Keratinocyte (primary cell): ENCODE measurements at regions not wholly inside any gene's neighbourhood (a gene's known extent, or its start where the extent isn't known, plus 50 kb on each side); places are given as distances from the start of the nearest gene placed in this dataset.

Source experiments
- DNase-seq: peaks from one replicate; pipeline ENCODE4 v3.0.0-alpha.2; 2011; ENCODE audit warnings: low read depth, missing footprints, low spot score
- FAIRE-seq: peaks from 2 replicates; lab custom pipeline; 2011; peaks lifted over from hg19 to GRCh38; lab: Jason Lieb, UNC
- H2AFZ ChIP-seq: 2 replicates; pipeline ENCODE4 v1.6.0; 2012; ENCODE audit warnings: low read length, control low read depth, inconsistent platforms; ENCODE audit not compliant: control insufficient read depth
- H3K27ac ChIP-seq: 2 replicates; pipeline ENCODE4 v1.5.1; 2011; ENCODE audit warnings: low read length; ENCODE audit not compliant: control insufficient read depth, insufficient read depth
- H3K27me3 ChIP-seq: 3 replicates; pipeline ENCODE4 v1.6.0; 2011; ENCODE audit warnings: low read length; ENCODE audit not compliant: control insufficient read depth, insufficient read depth; ENCODE audit errors: extremely low read depth
- H3K36me3 ChIP-seq, 2 experiments: 2 replicates in 1 of 2; 3 replicates in 1 of 2; pipeline ENCODE4 v1.5.1; 2011; ENCODE audit warnings: low read length in 2 of 2, mild to moderate bottlenecking in 1 of 2; ENCODE audit not compliant: control insufficient read depth in 2 of 2, insufficient read depth in 2 of 2; ENCODE audit errors: extremely low read depth in 1 of 2
- H3K4me1 ChIP-seq: 3 replicates; pipeline ENCODE4 v1.5.1; 2011; ENCODE audit warnings: low read length; ENCODE audit not compliant: control insufficient read depth, insufficient read depth; ENCODE audit errors: extremely low read depth
- H3K4me2 ChIP-seq: 3 replicates; pipeline ENCODE4 v1.6.0; 2011; ENCODE audit warnings: low read depth, low read length; ENCODE audit not compliant: control insufficient read depth, insufficient read depth; ENCODE audit errors: extremely low read depth
- H3K4me3 ChIP-seq, 3 experiments: fragments of 200-600 bp in 1 of 3; sonication (generic) in 1 of 3; 2 replicates in 2 of 3; 3 replicates in 1 of 3; pipeline ENCODE4 v1.5.1; 2011 to 2016; ENCODE audit warnings: low read length in 3 of 3, mild to moderate bottlenecking in 3 of 3, control low read depth in 2 of 3, inconsistent platforms in 1 of 3, low read depth in 1 of 3, mixed read lengths in 1 of 3, mixed run types in 1 of 3, moderate library complexity in 1 of 3; ENCODE audit not compliant: control insufficient read depth in 2 of 3, insufficient read depth in 2 of 3; ENCODE audit errors: extremely low read depth in 1 of 3
- H3K79me2 ChIP-seq: 2 replicates; pipeline ENCODE4 v1.6.0; 2012; ENCODE audit warnings: low read length; ENCODE audit not compliant: control insufficient read depth, insufficient read depth
- H3K9ac ChIP-seq: 3 replicates; pipeline ENCODE4 v1.6.0; 2011; ENCODE audit warnings: low read length; ENCODE audit not compliant: control insufficient read depth, insufficient read depth; ENCODE audit errors: extremely low read depth
- H3K9me1 ChIP-seq: 3 replicates; pipeline ENCODE4 v1.6.0; 2011; ENCODE audit warnings: low read length; ENCODE audit not compliant: control insufficient read depth, insufficient read depth; ENCODE audit errors: extremely low read depth
- H3K9me3 ChIP-seq: 2 replicates; pipeline ENCODE4 v1.5.1; 2012; ENCODE audit warnings: low read depth, low read length; ENCODE audit not compliant: control insufficient read depth
- H4K20me1 ChIP-seq: 3 replicates; pipeline ENCODE4 v1.6.0; 2011; ENCODE audit warnings: low read length; ENCODE audit not compliant: control insufficient read depth, insufficient read depth; ENCODE audit errors: extremely low read depth
- CTCF ChIP-seq, 3 experiments: IDR thresholded peaks in 1 of 3; conservative IDR thresholded peaks in 1 of 3; optimal IDR thresholded peaks in 1 of 3; 2 replicates in 2 of 3; 3 replicates in 1 of 3; pipeline versions ENCODE3 to v1.5.1; 2011; ENCODE audit warnings: low read length in 3 of 3, mild to moderate bottlenecking in 3 of 3, moderate library complexity in 2 of 3, control low read depth in 1 of 3, inconsistent platforms in 1 of 3; ENCODE audit not compliant: insufficient read depth in 2 of 3; ENCODE audit errors: extremely low read depth in 1 of 3
- EZH2 ChIP-seq: IDR thresholded peaks from one replicate; pipeline ENCODE4 v1.6.1; 2012; ENCODE audit warnings: inconsistent platforms, mild to moderate bottlenecking, low read length, moderate library complexity
- dilution Hi-C: fragments of 300-500 bp; cut with MboI; formaldehyde crosslinking; loops from one replicate; pipeline ENCODE4 v1.7.0; 2020; ENCODE audit warnings: low sequenced_read_pairs; ENCODE audit not compliant: extremely low pct_ligation_motif_present

DNA sequence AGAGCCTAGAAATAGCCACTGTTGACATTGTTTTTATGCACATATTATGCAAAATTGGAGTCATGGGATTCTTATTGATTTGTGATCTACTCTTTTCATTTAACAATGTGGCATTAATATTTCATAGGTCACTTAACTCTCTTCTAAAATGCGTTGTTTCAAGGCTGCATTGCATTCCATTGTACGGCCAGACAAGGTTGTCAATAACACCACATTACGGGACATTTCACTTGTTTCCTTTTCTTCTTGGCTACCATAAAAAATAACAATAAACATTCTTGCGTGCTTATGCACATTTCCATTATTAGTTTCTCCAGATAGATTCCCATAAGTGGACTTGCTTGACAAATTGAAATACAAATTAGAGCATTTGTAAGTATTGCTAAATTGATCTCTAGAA lies 120.8 kb upstream of the TMCC3 start:
- Histone ChIP-seq H3K4me1 (no peaks in the 10 kb centered on the region), H3K4me3 (no peak overlapping the region), H3K9me3 (peaks cover 2% of the 10 kb centered on the region), H3K36me3 (no peaks in the 10 kb centered on the region), H3K79me2 (no peaks in the 10 kb centered on the region), H4K20me1 (no peaks in the 10 kb centered on the region), H3K9me1 (no peaks in the 10 kb centered on the region), H3K9ac (no peak overlapping the region), H3K27me3 (peaks cover 10% of the 10 kb centered on the region), H2AFZ (no peak overlapping the region), H3K4me2 (no peak overlapping the region), H3K27ac (no peak overlapping the region)
- no peak for DNase-seq
- FAIRE-seq = no peak
- dilution Hi-C loops = no loop called here
- TF ChIP-seq CTCF (optimal IDR thresholded peaks at IDR 0.05 in 1 of 3, IDR thresholded peaks at IDR 0.05 in 1 of 3, conservative IDR thresholded peaks at IDR 0.05 in 1 of 3; ENCODE audit: extremely low read depth in 1 of 3, insufficient read depth in 2 of 3, low read length in 3 of 3) (no peak), EZH2 (no peak)

- FAIRE-seq (no peak), DNase-seq (no peak)
- Histone ChIP-seq H3K9me1 (no peaks in the 10 kb centered on the region), H4K20me1 (no peaks in the 10 kb centered on the region), H3K36me3 (no peaks in the 10 kb centered on the region), H3K9me3 (peaks cover 2% of the 10 kb centered on the region), H3K27ac (no peak overlapping the region), H3K4me2 (no peak overlapping the region), H3K79me2 (no peaks in the 10 kb centered on the region), H3K9ac (no peak overlapping the region), H2AFZ (no peak overlapping the region), H3K4me3 (no peak overlapping the region), H3K27me3 (peaks cover 9% of the 10 kb centered on the region), H3K4me1 (no peaks in the 10 kb centered on the region)
- dilution Hi-C loops = no loop called here
- TF ChIP-seq CTCF (optimal IDR thresholded peaks at IDR 0.05 in 1 of 3, IDR thresholded peaks at IDR 0.05 in 1 of 3, conservative IDR thresholded peaks at IDR 0.05 in 1 of 3; ENCODE audit: extremely low read depth in 1 of 3, insufficient read depth in 2 of 3, low read length in 3 of 3) = no peak
- no peak for TF ChIP-seq EZH2
Measured at GRCh38 chr12:94770791-94771190, 120.4 kb upstream of the TMCC3 start.
